ENCODE measurements at regions not wholly inside any gene's neighbourhood (a gene's known extent, or its start where the extent isn't known, plus 50 kb on each side); places are given as distances from the start of the nearest gene placed in this dataset.

DNA sequence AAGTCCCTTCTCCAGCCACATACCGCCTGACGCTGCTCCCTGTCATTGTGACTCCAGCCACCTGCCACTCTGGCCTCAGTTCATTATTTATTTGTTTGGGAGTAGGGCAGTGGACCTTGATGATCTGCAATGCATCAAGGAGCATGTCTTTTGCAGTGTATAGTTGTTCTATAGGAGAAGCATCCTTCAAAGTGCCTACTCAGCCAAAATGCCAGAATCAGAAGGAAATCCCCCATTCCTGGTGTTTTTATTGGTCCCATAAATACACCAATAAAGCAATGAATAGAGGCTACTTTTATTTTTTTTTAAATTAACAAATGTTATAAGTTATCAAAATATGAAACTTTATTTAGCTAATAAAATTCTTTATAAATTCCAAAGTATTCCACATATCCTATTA is 123.8 kb upstream of the NSMCE3 start:
- H3K27me3 ChIP-seq: no peaks in the 10 kb centered on the region
- no peaks in the 10 kb centered on the region for H3K9me3 ChIP-seq
- no peaks in the 10 kb centered on the region for H3K4me1 ChIP-seq
- H3K27ac ChIP-seq: no peak overlapping the region
- intact Hi-C loops (cut with DNase I; ENCODE audit: low total_unique reads): no loop called here
- no peaks in the 10 kb centered on the region for H3K36me3 ChIP-seq
- DNase-seq: no peak
- no peak for TF ChIP-seq POLR2A (IDR thresholded peaks at IDR 0.05)
- TF ChIP-seq, protein P1, sequence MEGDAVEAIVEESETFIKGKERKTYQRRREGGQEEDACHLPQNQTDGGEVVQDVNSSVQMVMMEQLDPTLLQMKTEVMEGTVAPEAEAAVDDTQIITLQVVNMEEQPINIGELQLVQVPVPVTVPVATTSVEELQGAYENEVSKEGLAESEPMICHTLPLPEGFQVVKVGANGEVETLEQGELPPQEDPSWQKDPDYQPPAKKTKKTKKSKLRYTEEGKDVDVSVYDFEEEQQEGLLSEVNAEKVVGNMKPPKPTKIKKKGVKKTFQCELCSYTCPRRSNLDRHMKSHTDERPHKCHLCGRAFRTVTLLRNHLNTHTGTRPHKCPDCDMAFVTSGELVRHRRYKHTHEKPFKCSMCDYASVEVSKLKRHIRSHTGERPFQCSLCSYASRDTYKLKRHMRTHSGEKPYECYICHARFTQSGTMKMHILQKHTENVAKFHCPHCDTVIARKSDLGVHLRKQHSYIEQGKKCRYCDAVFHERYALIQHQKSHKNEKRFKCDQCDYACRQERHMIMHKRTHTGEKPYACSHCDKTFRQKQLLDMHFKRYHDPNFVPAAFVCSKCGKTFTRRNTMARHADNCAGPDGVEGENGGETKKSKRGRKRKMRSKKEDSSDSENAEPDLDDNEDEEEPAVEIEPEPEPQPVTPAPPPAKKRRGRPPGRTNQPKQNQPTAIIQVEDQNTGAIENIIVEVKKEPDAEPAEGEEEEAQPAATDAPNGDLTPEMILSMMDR (IDR thresholded peaks at IDR 0.05): no peak
- H3K4me3 ChIP-seq: no peak overlapping the region

DNA sequence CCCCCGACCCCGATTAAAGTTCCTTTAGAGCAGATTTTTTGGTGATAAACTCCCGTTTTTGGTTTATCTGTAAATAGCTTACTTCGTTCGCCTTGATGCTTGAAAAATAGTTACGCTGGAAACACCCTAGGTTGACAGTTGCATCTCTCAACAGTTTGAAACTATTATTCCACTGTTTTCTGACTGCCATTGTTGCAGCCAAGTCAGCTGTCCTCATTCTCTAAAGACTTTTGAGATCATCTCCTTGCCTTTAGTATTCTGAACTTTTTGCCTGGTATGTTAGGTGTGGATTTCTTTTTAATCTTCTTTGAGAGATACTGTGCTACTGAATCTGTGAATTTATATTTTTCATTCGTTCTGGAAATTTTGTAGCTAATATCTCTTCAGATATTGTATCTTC is 122.7 kb upstream of the NSMCE3 start:
- Histone ChIP-seq H3K27me3 (no peaks in the 10 kb centered on the region), H3K27ac (no peak overlapping the region), H3K4me3 (no peak overlapping the region), H3K4me1 (no peaks in the 10 kb centered on the region), H3K9me3 (no peaks in the 10 kb centered on the region), H3K36me3 (no peaks in the 10 kb centered on the region)
- intact Hi-C loops (cut with DNase I; ENCODE audit: low total_unique reads): no loop called here
- TF ChIP-seq POLR2A (IDR thresholded peaks at IDR 0.05): no peak
- TF ChIP-seq, protein P1 (IDR thresholded peaks at IDR 0.05): no peak
- DNase-seq: no peak

DNA sequence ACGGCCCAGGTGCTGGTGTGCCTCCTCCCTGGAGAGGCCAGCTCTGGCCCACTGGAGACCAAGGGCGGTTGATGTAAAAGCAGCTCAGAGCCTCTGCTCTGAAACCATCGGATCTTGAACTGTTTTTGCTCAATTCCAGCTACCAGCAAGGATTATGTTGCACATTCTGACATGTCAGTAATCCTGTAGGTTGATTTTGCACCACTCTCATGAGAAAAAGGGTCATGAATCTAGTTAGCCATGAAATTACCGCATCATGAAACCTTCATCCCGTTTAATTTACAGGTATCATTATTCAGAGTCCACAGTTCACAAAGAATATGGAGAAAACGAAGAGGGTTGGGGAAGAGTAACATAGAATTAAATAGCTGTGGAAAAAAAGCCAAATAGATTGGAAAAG is 120.4 kb upstream of the NSMCE3 start:
- DNase-seq: no peak
- Histone ChIP-seq H3K4me1 (no peaks in the 10 kb centered on the region), H3K27ac (no peak overlapping the region), H3K27me3 (no peaks in the 10 kb centered on the region), H3K36me3 (no peaks in the 10 kb centered on the region), H3K4me3 (no peak overlapping the region), H3K9me3 (no peaks in the 10 kb centered on the region)
- intact Hi-C loops (cut with DNase I; ENCODE audit: low total_unique reads): no loop called here
- TF ChIP-seq, protein P1 (IDR thresholded peaks at IDR 0.05): no peak
- TF ChIP-seq POLR2A (IDR thresholded peaks at IDR 0.05): no peak

DNA sequence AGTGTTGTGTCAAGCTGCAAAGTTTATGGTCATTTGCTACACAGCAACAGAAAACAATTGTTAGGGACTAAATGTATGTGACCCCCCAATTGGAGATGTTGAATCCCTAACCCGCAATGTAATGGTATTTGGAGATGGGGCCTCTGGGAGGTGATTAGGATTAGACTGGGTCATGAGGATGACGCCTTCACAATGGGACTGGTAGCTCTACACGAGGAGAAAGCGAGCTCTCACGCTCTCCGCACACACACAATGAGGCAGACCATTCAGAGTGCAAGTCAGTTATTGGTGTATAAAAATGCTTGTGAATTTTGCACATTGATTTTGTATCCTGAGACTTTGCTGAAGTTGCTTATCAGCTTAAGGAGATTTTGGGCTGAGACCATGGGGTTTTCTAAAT is 116.9 kb upstream of the NSMCE3 start:
- intact Hi-C loops (cut with DNase I; ENCODE audit: low total_unique reads): no loop called here
- Histone ChIP-seq H3K27me3 (no peaks in the 10 kb centered on the region), H3K4me1 (no peaks in the 10 kb centered on the region), H3K27ac (no peak overlapping the region), H3K4me3 (no peak overlapping the region), H3K36me3 (no peaks in the 10 kb centered on the region), H3K9me3 (no peaks in the 10 kb centered on the region)
- no peak for DNase-seq
- TF ChIP-seq POLR2A (IDR thresholded peaks at IDR 0.05): no peak
- TF ChIP-seq, protein P1 (IDR thresholded peaks at IDR 0.05): no peak

DNA sequence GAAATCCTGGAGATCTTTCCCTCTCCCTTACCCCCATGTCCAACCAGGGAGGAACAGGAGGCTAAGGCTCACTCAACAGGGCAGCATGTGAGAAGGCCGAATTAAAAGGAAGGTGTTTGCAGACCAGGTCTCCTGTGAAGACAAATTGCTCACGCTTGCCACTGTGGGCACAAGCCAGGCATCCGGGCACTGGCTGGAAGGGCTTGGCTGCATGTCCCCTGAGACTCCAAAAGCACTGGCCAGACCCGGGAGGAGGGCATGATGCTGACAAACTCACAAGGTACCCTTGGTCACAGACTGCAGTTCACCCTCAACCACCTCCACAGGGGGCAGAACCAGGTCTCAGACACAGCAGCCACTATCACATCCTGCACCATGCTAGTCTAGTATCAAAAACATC is 113.7 kb upstream of the NSMCE3 start:
- intact Hi-C loops (cut with DNase I; ENCODE audit: low total_unique reads): no loop called here
- DNase-seq: no peak
- H3K27me3 ChIP-seq: no peaks in the 10 kb centered on the region
- H3K27ac ChIP-seq: no peak overlapping the region
- H3K36me3 ChIP-seq: no peaks in the 10 kb centered on the region
- H3K4me3 ChIP-seq: no peak overlapping the region
- no peaks in the 10 kb centered on the region for H3K4me1 ChIP-seq
- no peaks in the 10 kb centered on the region for H3K9me3 ChIP-seq
- TF ChIP-seq, protein P1 (IDR thresholded peaks at IDR 0.05): no peak
- TF ChIP-seq POLR2A (IDR thresholded peaks at IDR 0.05): no peak
